Gastroesophageal sphincter (tissue), 3 donors: ENCODE measurements at regions not wholly inside any gene's neighbourhood (a gene's known extent, or its start where the extent isn't known, plus 50 kb on each side); places are given as distances from the start of the nearest gene placed in this dataset.

ENCODE experiments used
- EP300 ChIP-seq: sonication (generic); formaldehyde crosslinking; IDR thresholded peaks from one replicate; pipeline ENCODE4 v1.6.1; 2017; ENCODE audit warnings: antibody characterized with exemption, mild to moderate bottlenecking
- POLR2A ChIP-seq, 2 donors: fragments of 450-650 bp; IDR thresholded peaks; one replicate each; pipeline ENCODE4 v1.6.1; 2017; ENCODE audit warnings: antibody characterized with exemption in 2 of 2, mild to moderate bottlenecking in 2 of 2, moderate library complexity in 1 of 2
- POLR2AphosphoS5 ChIP-seq: sonication (generic); formaldehyde crosslinking; IDR thresholded peaks from one replicate; pipeline ENCODE4 v1.6.1; 2017; ENCODE audit warnings: antibody characterized with exemption
- TF ChIP-seq, protein P1 (sequence below), 4 experiments: fragments of 200-600 bp in 2 of 4; fragments of 450-650 bp in 2 of 4; sonication (generic) in 1 of 4; IDR thresholded peaks; one replicate each; pipeline ENCODE4 v1.5.1; 2017 to 2019; ENCODE audit warnings: antibody characterized with exemption in 4 of 4, mild to moderate bottlenecking in 2 of 4, moderate library complexity in 2 of 4

DNA sequence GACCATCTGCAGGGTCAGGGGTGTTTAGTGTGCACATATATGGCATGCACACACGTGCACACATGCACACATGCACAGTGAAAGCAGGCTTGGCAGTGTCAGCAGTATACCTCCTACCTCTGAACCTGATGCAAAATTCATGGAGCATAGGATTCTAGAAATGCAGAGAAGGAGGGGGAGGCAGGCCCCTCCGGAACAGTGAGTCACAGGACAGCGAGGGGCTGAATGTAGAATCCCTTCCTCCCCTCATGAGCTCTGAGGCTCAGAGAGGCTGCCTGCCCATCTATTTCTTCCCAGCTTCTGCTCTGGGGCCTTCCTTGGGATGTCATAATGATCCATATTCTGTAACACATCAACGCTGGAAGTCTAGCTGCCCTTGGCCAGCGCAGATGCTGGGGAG, 66.7 kb upstream of the NECTIN1 start:
- TF ChIP-seq, protein P1, sequence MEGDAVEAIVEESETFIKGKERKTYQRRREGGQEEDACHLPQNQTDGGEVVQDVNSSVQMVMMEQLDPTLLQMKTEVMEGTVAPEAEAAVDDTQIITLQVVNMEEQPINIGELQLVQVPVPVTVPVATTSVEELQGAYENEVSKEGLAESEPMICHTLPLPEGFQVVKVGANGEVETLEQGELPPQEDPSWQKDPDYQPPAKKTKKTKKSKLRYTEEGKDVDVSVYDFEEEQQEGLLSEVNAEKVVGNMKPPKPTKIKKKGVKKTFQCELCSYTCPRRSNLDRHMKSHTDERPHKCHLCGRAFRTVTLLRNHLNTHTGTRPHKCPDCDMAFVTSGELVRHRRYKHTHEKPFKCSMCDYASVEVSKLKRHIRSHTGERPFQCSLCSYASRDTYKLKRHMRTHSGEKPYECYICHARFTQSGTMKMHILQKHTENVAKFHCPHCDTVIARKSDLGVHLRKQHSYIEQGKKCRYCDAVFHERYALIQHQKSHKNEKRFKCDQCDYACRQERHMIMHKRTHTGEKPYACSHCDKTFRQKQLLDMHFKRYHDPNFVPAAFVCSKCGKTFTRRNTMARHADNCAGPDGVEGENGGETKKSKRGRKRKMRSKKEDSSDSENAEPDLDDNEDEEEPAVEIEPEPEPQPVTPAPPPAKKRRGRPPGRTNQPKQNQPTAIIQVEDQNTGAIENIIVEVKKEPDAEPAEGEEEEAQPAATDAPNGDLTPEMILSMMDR (IDR thresholded peaks at IDR 0.05), result no peak
- TF ChIP-seq POLR2A (IDR thresholded peaks at IDR 0.05), result no peak
- TF ChIP-seq POLR2AphosphoS5, result no peak
- no peak for TF ChIP-seq EP300
